HL-60 (cell line): ENCODE measurements at regions not wholly inside any gene's neighbourhood (a gene's known extent, or its start where the extent isn't known, plus 50 kb on each side); places are given as distances from the start of the nearest gene placed in this dataset.

ENCODE experiments used
- DNase-seq, 2 experiments: peaks; one replicate each; pipeline ENCODE4 v3.0.0-alpha.2; 2010 to 2020; ENCODE audit warnings: low read depth in 1 of 2, low spot score in 1 of 2
- H3K27ac ChIP-seq: fragments of 250-450 bp; sonication (Bioruptor Pico); replicated peaks from 2 replicates; pipeline ENCODE4 v1.5.1; 2020; ENCODE audit warnings: mild to moderate bottlenecking, moderate library complexity
- H3K27me3 ChIP-seq: fragments of 250-450 bp; sonication (Bioruptor Pico); 2 replicates; pipeline ENCODE4 v1.5.1; 2021; ENCODE audit warnings: mild to moderate bottlenecking, moderate library complexity; ENCODE audit not compliant: insufficient read depth, poor library complexity, severe bottlenecking
- H3K4me3 ChIP-seq: replicated peaks from 2 replicates; pipeline ENCODE4 v1.5.1; 2011; ENCODE audit warnings: mild to moderate bottlenecking, control low read depth, low read length; ENCODE audit not compliant: insufficient read depth
- GABPA ChIP-seq: IDR thresholded peaks from 2 replicates; pipeline ENCODE4 v1.6.1; 2012; ENCODE audit warnings: low read depth
- POLR2AphosphoS5 ChIP-seq: IDR thresholded peaks from 2 replicates; pipeline ENCODE4 v1.6.1; 2012; ENCODE audit warnings: low read depth
- SPI1 ChIP-seq: IDR thresholded peaks from 2 replicates; pipeline ENCODE4 v1.6.1; 2012; ENCODE audit warnings: low read depth, mild to moderate bottlenecking, borderline replicate concordance
- TF ChIP-seq, protein P1 (sequence below): IDR thresholded peaks from 2 replicates; pipeline ENCODE4 v1.6.1; 2012; ENCODE audit warnings: low read depth; ENCODE audit not compliant: insufficient replicate concordance
- TF ChIP-seq, protein P2 (sequence below): IDR thresholded peaks from one replicate; pipeline ENCODE4 v1.5.1; 2011; ENCODE audit warnings: low read length, control low read depth, inconsistent platforms; ENCODE audit not compliant: insufficient read depth

DNA sequence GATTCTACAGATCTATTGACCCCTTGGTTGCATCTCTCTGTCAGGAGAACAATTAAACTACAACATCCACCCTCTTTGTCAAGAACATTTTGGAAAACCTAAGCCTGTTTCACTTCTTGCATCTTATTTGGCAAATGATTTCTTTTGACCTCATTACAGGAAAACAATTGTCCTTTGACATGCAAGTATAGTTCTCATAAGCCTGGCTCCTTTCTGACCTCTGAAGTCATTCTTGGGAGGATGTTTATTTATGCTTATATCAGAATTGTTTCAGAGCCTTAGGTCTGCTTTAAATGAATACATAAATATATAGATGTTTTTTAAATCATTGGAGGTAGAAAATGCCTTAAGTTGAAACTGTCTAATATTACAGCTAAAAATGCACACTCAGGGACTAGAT lies 361.3 kb upstream of the PTGER4 start:
- no peak overlapping the region for H3K4me3 ChIP-seq
- no peak for DNase-seq

DNA sequence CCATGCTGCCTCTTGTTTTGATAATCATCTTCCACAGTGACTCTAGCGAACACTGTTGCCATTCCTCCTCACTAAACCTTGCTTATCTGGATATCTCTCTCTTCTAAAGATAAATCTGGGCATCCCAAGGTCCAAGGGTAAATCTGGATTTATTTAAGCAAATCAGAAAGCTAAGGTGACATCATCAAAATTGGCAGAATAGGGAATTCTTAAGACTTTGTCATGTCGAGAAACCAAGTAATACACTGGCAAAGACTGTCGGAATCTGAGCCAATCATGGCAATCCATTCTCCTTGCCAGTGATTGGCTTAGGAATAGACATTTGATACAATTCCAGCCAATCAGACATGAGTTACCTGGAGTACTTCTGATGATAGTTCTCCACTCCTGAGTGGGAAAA lies 362.7 kb upstream of the PTGER4 start:
- Histone ChIP-seq H3K27me3 (no peaks in the 10 kb centered on the region), H3K27ac (no peak overlapping the region), H3K4me3 (no peak overlapping the region)
- TF ChIP-seq SPI1 (no peak), POLR2AphosphoS5 (no peak), GABPA (no peak)
- TF ChIP-seq, protein P1, sequence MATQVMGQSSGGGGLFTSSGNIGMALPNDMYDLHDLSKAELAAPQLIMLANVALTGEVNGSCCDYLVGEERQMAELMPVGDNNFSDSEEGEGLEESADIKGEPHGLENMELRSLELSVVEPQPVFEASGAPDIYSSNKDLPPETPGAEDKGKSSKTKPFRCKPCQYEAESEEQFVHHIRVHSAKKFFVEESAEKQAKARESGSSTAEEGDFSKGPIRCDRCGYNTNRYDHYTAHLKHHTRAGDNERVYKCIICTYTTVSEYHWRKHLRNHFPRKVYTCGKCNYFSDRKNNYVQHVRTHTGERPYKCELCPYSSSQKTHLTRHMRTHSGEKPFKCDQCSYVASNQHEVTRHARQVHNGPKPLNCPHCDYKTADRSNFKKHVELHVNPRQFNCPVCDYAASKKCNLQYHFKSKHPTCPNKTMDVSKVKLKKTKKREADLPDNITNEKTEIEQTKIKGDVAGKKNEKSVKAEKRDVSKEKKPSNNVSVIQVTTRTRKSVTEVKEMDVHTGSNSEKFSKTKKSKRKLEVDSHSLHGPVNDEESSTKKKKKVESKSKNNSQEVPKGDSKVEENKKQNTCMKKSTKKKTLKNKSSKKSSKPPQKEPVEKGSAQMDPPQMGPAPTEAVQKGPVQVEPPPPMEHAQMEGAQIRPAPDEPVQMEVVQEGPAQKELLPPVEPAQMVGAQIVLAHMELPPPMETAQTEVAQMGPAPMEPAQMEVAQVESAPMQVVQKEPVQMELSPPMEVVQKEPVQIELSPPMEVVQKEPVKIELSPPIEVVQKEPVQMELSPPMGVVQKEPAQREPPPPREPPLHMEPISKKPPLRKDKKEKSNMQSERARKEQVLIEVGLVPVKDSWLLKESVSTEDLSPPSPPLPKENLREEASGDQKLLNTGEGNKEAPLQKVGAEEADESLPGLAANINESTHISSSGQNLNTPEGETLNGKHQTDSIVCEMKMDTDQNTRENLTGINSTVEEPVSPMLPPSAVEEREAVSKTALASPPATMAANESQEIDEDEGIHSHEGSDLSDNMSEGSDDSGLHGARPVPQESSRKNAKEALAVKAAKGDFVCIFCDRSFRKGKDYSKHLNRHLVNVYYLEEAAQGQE, result no peak
- TF ChIP-seq, protein P2, sequence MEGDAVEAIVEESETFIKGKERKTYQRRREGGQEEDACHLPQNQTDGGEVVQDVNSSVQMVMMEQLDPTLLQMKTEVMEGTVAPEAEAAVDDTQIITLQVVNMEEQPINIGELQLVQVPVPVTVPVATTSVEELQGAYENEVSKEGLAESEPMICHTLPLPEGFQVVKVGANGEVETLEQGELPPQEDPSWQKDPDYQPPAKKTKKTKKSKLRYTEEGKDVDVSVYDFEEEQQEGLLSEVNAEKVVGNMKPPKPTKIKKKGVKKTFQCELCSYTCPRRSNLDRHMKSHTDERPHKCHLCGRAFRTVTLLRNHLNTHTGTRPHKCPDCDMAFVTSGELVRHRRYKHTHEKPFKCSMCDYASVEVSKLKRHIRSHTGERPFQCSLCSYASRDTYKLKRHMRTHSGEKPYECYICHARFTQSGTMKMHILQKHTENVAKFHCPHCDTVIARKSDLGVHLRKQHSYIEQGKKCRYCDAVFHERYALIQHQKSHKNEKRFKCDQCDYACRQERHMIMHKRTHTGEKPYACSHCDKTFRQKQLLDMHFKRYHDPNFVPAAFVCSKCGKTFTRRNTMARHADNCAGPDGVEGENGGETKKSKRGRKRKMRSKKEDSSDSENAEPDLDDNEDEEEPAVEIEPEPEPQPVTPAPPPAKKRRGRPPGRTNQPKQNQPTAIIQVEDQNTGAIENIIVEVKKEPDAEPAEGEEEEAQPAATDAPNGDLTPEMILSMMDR, result no peak
- DNase-seq, result no peak

More for the DNA sequence above, 361.3 kb upstream of the PTGER4 start:
- Histone ChIP-seq H3K27me3 (no peaks in the 10 kb centered on the region), H3K27ac (no peak overlapping the region)
- no peak for TF ChIP-seq SPI1
- no peak for TF ChIP-seq GABPA
- TF ChIP-seq, protein P2, result no peak
- TF ChIP-seq, protein P1, result no peak
- no peak for TF ChIP-seq POLR2AphosphoS5

DNA sequence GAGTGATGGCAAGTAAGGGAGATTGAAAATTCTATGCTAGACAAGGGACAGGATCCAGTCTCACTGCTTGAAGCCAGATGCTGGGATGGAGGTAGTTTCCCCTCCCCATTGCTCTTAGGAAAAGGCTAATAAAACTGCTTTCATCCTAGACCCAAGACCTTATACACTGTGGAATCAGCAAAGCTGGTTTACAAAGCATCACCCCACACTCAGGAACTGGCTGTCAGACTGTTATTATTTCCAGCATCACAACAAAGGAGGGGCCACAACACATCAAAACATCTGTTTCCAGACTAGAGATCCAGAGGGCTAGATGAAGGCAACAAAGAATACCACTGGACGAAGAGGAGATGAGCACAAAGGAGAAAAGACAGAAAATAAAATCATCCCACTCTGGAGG lies 364.6 kb upstream of the PTGER4 start:
- no peak for DNase-seq
- H3K27ac ChIP-seq, result no peak overlapping the region
- H3K4me3 ChIP-seq, result no peak overlapping the region
- H3K27me3 ChIP-seq, result no peaks in the 10 kb centered on the region
- TF ChIP-seq GABPA (no peak), POLR2AphosphoS5 (no peak), SPI1 (no peak)
- TF ChIP-seq, protein P1, result no peak
- TF ChIP-seq, protein P2, result no peak
